ENCODE measurements at regions not wholly inside any gene's neighbourhood (a gene's known extent, or its start where the extent isn't known, plus 50 kb on each side); places are given as distances from the start of the nearest gene placed in this dataset.

DNA sequence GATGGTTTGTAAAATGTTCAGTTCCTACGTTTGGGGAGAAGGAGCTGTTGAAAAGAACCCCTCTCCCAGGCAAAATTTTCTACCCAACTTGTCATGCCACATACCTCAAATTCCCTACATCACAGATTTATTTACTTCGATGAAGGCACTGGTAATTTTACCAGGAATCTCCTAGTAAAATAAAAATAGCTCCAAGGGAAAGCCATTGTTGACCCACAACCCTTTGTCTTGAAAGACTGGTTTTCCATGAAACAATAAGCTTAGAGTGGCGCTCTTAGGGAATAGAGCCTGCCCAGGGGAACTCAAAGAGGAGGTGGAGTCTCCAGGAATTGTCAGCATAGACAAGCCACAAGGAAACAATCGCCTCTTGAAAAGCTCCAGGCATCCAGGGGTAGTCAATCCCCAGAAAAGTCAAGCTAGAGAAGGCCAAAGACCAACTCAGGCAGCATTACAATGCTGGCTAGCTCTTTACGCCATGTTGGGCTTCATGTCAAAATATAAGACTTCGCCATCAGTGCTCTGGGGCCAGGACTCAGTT lies 99.2 kb upstream of the RREB1 start:
- no peaks in the 10 kb centered on the region for H3K36me3 Mint-ChIP-seq
- WGBS (ENCODE audit: insufficient coverage) = 82% methylated on average over 5 of the region's 6 CpGs
- peaks cover 6% of the 10 kb centered on the region for H3K4me1 Mint-ChIP-seq
- no peak overlapping the region for H3K27ac ChIP-seq (ENCODE audit: low read depth in 1 of 2, low read length in 2 of 2)
- intact Hi-C loops (cut with micrococcal nuclease) = no loop called here
- no peak overlapping the region for H2AFZ ChIP-seq (ENCODE audit: insufficient read depth, low read depth, low read length, poor library complexity, severe bottlenecking)
- no peak for DNase-seq
- H3K36me3 ChIP-seq (replicated peaks in 1 of 2; ENCODE audit: control insufficient read depth in 1 of 2, insufficient read depth in 2 of 2, low read length in 2 of 2) = no peaks in the 10 kb centered on the region
- no peaks in the 10 kb centered on the region for H3K27me3 Mint-ChIP-seq (ENCODE audit: low read depth in 3 of 3)
- H3K9ac ChIP-seq (ENCODE audit: insufficient read depth, low read length, poor library complexity, severe bottlenecking) = no peak overlapping the region
- H3K4me3 ChIP-seq (replicated peaks in 1 of 3; ENCODE audit: low read depth in 2 of 3, low read length in 3 of 3) = no peak overlapping the region
- H3K9me3 ChIP-seq (replicated peaks in 1 of 2; ENCODE audit: control insufficient read depth in 1 of 2, insufficient read depth in 1 of 2, low read length in 2 of 2) = no peaks in the 10 kb centered on the region
- H3K27ac Mint-ChIP-seq = no peak overlapping the region
- H3K4me2 ChIP-seq (replicated peaks; ENCODE audit: extremely low read depth, low read length, poor library complexity, severe bottlenecking) = no peak overlapping the region
- no peaks in the 10 kb centered on the region for H3K4me1 ChIP-seq (ENCODE audit: control insufficient read depth in 1 of 2, insufficient read depth in 2 of 2, low read length in 2 of 2)
- no peaks in the 10 kb centered on the region for H3K9me3 Mint-ChIP-seq
- H3K79me2 ChIP-seq (ENCODE audit: insufficient read depth, low read length) = no peaks in the 10 kb centered on the region
- no peaks in the 10 kb centered on the region for H4K20me1 ChIP-seq (ENCODE audit: insufficient read depth, low read length)
- no peak overlapping the region for H3K4me3 Mint-ChIP-seq
- TF ChIP-seq, protein P1, sequence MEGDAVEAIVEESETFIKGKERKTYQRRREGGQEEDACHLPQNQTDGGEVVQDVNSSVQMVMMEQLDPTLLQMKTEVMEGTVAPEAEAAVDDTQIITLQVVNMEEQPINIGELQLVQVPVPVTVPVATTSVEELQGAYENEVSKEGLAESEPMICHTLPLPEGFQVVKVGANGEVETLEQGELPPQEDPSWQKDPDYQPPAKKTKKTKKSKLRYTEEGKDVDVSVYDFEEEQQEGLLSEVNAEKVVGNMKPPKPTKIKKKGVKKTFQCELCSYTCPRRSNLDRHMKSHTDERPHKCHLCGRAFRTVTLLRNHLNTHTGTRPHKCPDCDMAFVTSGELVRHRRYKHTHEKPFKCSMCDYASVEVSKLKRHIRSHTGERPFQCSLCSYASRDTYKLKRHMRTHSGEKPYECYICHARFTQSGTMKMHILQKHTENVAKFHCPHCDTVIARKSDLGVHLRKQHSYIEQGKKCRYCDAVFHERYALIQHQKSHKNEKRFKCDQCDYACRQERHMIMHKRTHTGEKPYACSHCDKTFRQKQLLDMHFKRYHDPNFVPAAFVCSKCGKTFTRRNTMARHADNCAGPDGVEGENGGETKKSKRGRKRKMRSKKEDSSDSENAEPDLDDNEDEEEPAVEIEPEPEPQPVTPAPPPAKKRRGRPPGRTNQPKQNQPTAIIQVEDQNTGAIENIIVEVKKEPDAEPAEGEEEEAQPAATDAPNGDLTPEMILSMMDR (IDR thresholded peaks at IDR 0.05) = no peak
- no peaks in the 10 kb centered on the region for H3K27me3 ChIP-seq (ENCODE audit: control insufficient read depth in 2 of 2, insufficient read depth in 2 of 2, low read length in 2 of 2)

DNA sequence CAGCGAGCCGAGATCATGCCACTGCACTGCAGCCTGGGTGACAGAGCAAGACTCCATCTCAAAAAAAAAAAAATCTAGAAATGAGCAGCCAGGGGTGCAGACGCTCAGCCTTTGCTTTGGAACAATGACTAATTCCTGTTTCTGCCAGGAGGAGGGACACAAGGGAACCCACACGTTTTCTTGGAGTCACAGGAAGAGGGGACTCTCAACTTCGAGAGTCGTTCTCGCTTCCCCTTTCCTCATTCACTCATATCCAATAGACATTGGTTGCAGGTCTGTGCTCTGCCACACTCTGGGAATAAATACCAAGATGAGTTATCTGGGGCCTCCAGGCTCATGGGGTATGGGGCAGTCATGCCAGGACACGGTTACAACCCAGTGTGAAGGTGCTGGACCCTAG lies 91.5 kb upstream of the RREB1 start:
- Mint-ChIP-seq H3K9me3 (peaks cover 0 to 2% (median 0%) of the 10 kb centered on the region in 7 donors), H3K36me3 (no peaks in the 10 kb centered on the region), H3K27me3 (ENCODE audit: low read depth in 3 of 3) (peaks cover 0 to 2% (median 0%) of the 10 kb centered on the region in 3 donors), H3K4me1 (peaks cover 34% of the 10 kb centered on the region), H3K27ac (peak overlapping the region in 2 of 7 donors; percentile 34 to 38), H3K4me3 (peak overlapping the region; percentile 39 to 70)
- H3K27me3 ChIP-seq (ENCODE audit: control insufficient read depth in 2 of 2, insufficient read depth in 2 of 2, low read length in 2 of 2) = no peaks in the 10 kb centered on the region
- H3K79me2 ChIP-seq (ENCODE audit: insufficient read depth, low read length) = no peaks in the 10 kb centered on the region
- intact Hi-C loops (cut with micrococcal nuclease) = no loop called here
- H3K9ac ChIP-seq (ENCODE audit: insufficient read depth, low read length, poor library complexity, severe bottlenecking) = no peak overlapping the region
- H4K20me1 ChIP-seq (ENCODE audit: insufficient read depth, low read length) = no peaks in the 10 kb centered on the region
- no peak overlapping the region for H3K4me3 ChIP-seq (replicated peaks in 1 of 3; ENCODE audit: low read depth in 2 of 3, low read length in 3 of 3)
- H3K36me3 ChIP-seq (replicated peaks in 1 of 2; ENCODE audit: control insufficient read depth in 1 of 2, insufficient read depth in 2 of 2, low read length in 2 of 2) = no peaks in the 10 kb centered on the region
- 0% methylated on average over 4 of the region's 8 CpGs for WGBS (ENCODE audit: insufficient coverage)
- no peak overlapping the region for H2AFZ ChIP-seq (ENCODE audit: insufficient read depth, low read depth, low read length, poor library complexity, severe bottlenecking)
- no peak overlapping the region for H3K27ac ChIP-seq (ENCODE audit: low read depth in 1 of 2, low read length in 2 of 2)
- DNase-seq = peak; percentile 21 to 48 (median 39)
- TF ChIP-seq, protein P1 (IDR thresholded peaks at IDR 0.05) = no peak
- H3K9me3 ChIP-seq (replicated peaks in 1 of 2; ENCODE audit: control insufficient read depth in 1 of 2, insufficient read depth in 1 of 2, low read length in 2 of 2) = no peaks in the 10 kb centered on the region
- H3K4me1 ChIP-seq (ENCODE audit: control insufficient read depth in 1 of 2, insufficient read depth in 2 of 2, low read length in 2 of 2) = peaks cover 23 to 29% of the 10 kb centered on the region in 2 donors
- H3K4me2 ChIP-seq (replicated peaks; ENCODE audit: extremely low read depth, low read length, poor library complexity, severe bottlenecking) = peak overlapping the region; percentile 39

Data from CD14-positive monocyte (primary cell).